GM23338 (cell line): ENCODE measurements at regions not wholly inside any gene's neighbourhood (a gene's known extent, or its start where the extent isn't known, plus 50 kb on each side); places are given as distances from the start of the nearest gene placed in this dataset.

Experiments
- ATAC-seq: fragments of 200-7000 bp; cut with Tn5 transposase; 3 replicates; pipeline ENCODE4 v1.9.1; 2020
- DNase-seq: peaks from one replicate; pipeline ENCODE4 v3.0.0-alpha.2; 2015; ENCODE audit warnings: low spot score
- H2AFZ ChIP-seq: fragments of 200-600 bp; sonication (generic); 2 replicates; pipeline ENCODE4 v1.8.0; 2016; ENCODE audit warnings: antibody characterized with exemption, mild to moderate bottlenecking, moderate library complexity
- H3F3A ChIP-seq: fragments of 200-600 bp; sonication (generic); replicated peaks from 2 replicates; pipeline ENCODE4 v1.8.0; 2017; ENCODE audit warnings: antibody characterized with exemption, mixed run types, low read depth
- H3K27ac ChIP-seq: fragments of 200-600 bp; sonication (generic); 2 replicates; pipeline ENCODE4 v1.6.1; 2016; ENCODE audit warnings: low read depth
- H3K27me3 ChIP-seq: fragments of 200-600 bp; sonication (generic); 2 replicates; pipeline ENCODE4 v1.8.0; 2016; ENCODE audit warnings: mild to moderate bottlenecking, mixed run types, moderate library complexity; ENCODE audit not compliant: insufficient read depth
- H3K36me3 ChIP-seq: fragments of 200-600 bp; sonication (generic); 2 replicates; pipeline ENCODE4 v1.8.0; 2016; ENCODE audit warnings: mild to moderate bottlenecking; ENCODE audit not compliant: insufficient read depth
- H3K4me1 ChIP-seq: fragments of 200-600 bp; sonication (generic); 2 replicates; pipeline ENCODE4 v1.8.0; 2016; ENCODE audit warnings: mild to moderate bottlenecking, moderate library complexity; ENCODE audit not compliant: insufficient read depth
- H3K4me2 ChIP-seq: fragments of 200-600 bp; sonication (generic); 2 replicates; pipeline ENCODE4 v1.7.1; 2017; ENCODE audit warnings: mixed run types
- H3K4me3 ChIP-seq: fragments of 200-600 bp; sonication (generic); 2 replicates; pipeline ENCODE4 v1.6.1; 2016; ENCODE audit warnings: mixed run types
- H3K79me2 ChIP-seq: fragments of 200-600 bp; sonication (generic); replicated peaks from 2 replicates; pipeline ENCODE4 v1.8.0; 2017; ENCODE audit warnings: mild to moderate bottlenecking; ENCODE audit not compliant: insufficient read depth
- H3K9me2 ChIP-seq: fragments of 200-600 bp; sonication (generic); 2 replicates; pipeline ENCODE4 v1.8.0; 2017; ENCODE audit not compliant: insufficient read depth
- H4K20me1 ChIP-seq: fragments of 200-600 bp; sonication (generic); replicated peaks from 2 replicates; pipeline ENCODE4 v1.8.0; 2017; ENCODE audit warnings: mild to moderate bottlenecking; ENCODE audit not compliant: insufficient read depth
- H3K27ac Mint-ChIP-seq: 2 replicates; pipeline ENCODE4 v1.8.0; 2020; ENCODE audit warnings: inconsistent platforms, mild to moderate bottlenecking, moderate library complexity, mixed read lengths
- H3K27me3 Mint-ChIP-seq: 3 replicates; pipeline ENCODE4 v1.8.0; 2022; ENCODE audit warnings: low read depth, mild to moderate bottlenecking, moderate library complexity, mixed read lengths, inconsistent platforms; ENCODE audit not compliant: insufficient read depth, poor library complexity
- H3K36me3 Mint-ChIP-seq: 3 replicates; pipeline ENCODE4 v1.8.0; 2021; ENCODE audit warnings: low read depth, mild to moderate bottlenecking, inconsistent platforms, moderate library complexity, mixed read lengths
- H3K4me1 Mint-ChIP-seq: 3 replicates; pipeline ENCODE4 v1.8.0; 2020; ENCODE audit warnings: mild to moderate bottlenecking, inconsistent platforms, mixed read lengths
- H3K4me3 Mint-ChIP-seq: 3 replicates; pipeline ENCODE4 v1.8.0; 2021; ENCODE audit warnings: moderate library complexity, mild to moderate bottlenecking, inconsistent platforms, mixed read lengths
- H3K9me3 Mint-ChIP-seq: 3 replicates; pipeline ENCODE4 v1.8.0; 2020; ENCODE audit warnings: moderate library complexity, mild to moderate bottlenecking, inconsistent platforms, mixed read lengths
- CREB1 ChIP-seq: fragments of 250-450 bp; sonication (Bioruptor Pico); IDR thresholded peaks from 2 replicates; pipeline ENCODE4 v1.5.0; 2020; ENCODE audit warnings: low read depth, mild to moderate bottlenecking, moderate library complexity
- EZH2 ChIP-seq: fragments of 200-600 bp; sonication (generic); IDR thresholded peaks from one replicate; pipeline ENCODE4 v1.8.0; 2017; ENCODE audit warnings: antibody characterized with exemption, mild to moderate bottlenecking, low read depth; ENCODE audit not compliant: unreplicated experiment
- EZH2phosphoT487 ChIP-seq: fragments of 200-600 bp; sonication (generic); IDR thresholded peaks from one replicate; pipeline ENCODE4 v1.8.1; 2018; ENCODE audit warnings: antibody characterized with exemption; ENCODE audit not compliant: unreplicated experiment
- JUNB ChIP-seq: IDR thresholded peaks from one replicate; pipeline ENCODE4 v1.6.1; 2016; ENCODE audit warnings: antibody characterized with exemption; ENCODE audit not compliant: unreplicated experiment
- NANOG ChIP-seq: IDR thresholded peaks from 2 replicates; pipeline ENCODE4 v1.6.1; 2016; ENCODE audit warnings: antibody characterized with exemption, borderline replicate concordance
- POLR2AphosphoS5 ChIP-seq: IDR thresholded peaks from 2 replicates; pipeline ENCODE4 v1.6.1; 2016; ENCODE audit warnings: antibody characterized with exemption, low read depth
- STAT1 ChIP-seq: IDR thresholded peaks from one replicate; pipeline ENCODE4 v1.6.1; 2016; ENCODE audit warnings: antibody characterized with exemption; ENCODE audit not compliant: unreplicated experiment
- ZNF114 ChIP-seq: fragments of 250-450 bp; sonication (Bioruptor Pico); IDR thresholded peaks from 2 replicates; pipeline ENCODE4 v1.5.0; 2020; ENCODE audit warnings: mild to moderate bottlenecking, moderate library complexity
- ZNF331 ChIP-seq: fragments of 250-450 bp; sonication (Bioruptor Pico); IDR thresholded peaks from 2 replicates; pipeline ENCODE4 v1.5.0; 2020; ENCODE audit warnings: low read depth, mild to moderate bottlenecking, moderate library complexity
- TF ChIP-seq, protein P1 (sequence below), 2 experiments: fragments of 200-600 bp in 1 of 2; sonication (generic) in 1 of 2; conservative IDR thresholded peaks; 2 replicates each; pipeline versions ENCODE4 v1.5.1 to v1.6.1; 2016 to 2017; ENCODE audit warnings: antibody characterized with exemption in 2 of 2, low read depth in 2 of 2, mild to moderate bottlenecking in 2 of 2, moderate library complexity in 1 of 2
- TF ChIP-seq, protein P2 (sequence below): fragments of 250-450 bp; sonication (Bioruptor Pico); IDR thresholded peaks from 2 replicates; pipeline ENCODE4 v1.5.0; 2020; ENCODE audit warnings: mild to moderate bottlenecking, moderate library complexity
- TF ChIP-seq, protein P3 (sequence below): IDR thresholded peaks from one replicate; pipeline ENCODE4 v1.6.1; 2018; ENCODE audit warnings: antibody characterized with exemption; ENCODE audit not compliant: unreplicated experiment
- TF ChIP-seq, protein P4 (sequence below): IDR thresholded peaks from 2 replicates; pipeline ENCODE4 v1.6.1; 2016; ENCODE audit warnings: antibody characterized with exemption

DNA sequence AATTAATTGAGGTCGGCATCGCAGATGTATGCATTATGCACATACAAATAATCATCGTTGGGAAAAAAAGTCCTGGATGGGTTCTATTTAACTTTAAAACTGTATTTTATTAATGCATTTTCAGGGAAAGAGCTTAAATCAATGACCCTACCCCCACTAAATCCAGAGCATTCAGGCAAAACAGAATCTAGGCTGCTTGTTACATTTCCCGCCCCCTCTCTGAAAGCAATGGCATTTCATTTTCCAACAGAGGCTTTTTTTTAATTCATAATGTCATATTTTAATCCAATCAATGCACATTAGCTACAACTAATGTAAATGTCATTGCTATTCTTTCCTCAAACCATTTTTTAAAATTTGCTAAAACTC lies 117.4 kb upstream of the GRIA1 start:
- no peak overlapping the region for H2AFZ ChIP-seq
- no peaks in the 10 kb centered on the region for H4K20me1 ChIP-seq
- H3K27me3 ChIP-seq = no peaks in the 10 kb centered on the region
- TF ChIP-seq CREB1 (CRISPR knock-in tag) (no peak), ZNF114 (no peak), EZH2phosphoT487 (no peak), NANOG (no peak), JUNB (no peak), POLR2AphosphoS5 (no peak), ZNF331 (CRISPR knock-in tag) (no peak), EZH2 (no peak), STAT1 (no peak)
- TF ChIP-seq, protein P1, sequence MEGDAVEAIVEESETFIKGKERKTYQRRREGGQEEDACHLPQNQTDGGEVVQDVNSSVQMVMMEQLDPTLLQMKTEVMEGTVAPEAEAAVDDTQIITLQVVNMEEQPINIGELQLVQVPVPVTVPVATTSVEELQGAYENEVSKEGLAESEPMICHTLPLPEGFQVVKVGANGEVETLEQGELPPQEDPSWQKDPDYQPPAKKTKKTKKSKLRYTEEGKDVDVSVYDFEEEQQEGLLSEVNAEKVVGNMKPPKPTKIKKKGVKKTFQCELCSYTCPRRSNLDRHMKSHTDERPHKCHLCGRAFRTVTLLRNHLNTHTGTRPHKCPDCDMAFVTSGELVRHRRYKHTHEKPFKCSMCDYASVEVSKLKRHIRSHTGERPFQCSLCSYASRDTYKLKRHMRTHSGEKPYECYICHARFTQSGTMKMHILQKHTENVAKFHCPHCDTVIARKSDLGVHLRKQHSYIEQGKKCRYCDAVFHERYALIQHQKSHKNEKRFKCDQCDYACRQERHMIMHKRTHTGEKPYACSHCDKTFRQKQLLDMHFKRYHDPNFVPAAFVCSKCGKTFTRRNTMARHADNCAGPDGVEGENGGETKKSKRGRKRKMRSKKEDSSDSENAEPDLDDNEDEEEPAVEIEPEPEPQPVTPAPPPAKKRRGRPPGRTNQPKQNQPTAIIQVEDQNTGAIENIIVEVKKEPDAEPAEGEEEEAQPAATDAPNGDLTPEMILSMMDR (conservative IDR thresholded peaks at IDR 0.05; ENCODE audit: low read depth in 2 of 2) = no peak
- TF ChIP-seq, protein P2, sequence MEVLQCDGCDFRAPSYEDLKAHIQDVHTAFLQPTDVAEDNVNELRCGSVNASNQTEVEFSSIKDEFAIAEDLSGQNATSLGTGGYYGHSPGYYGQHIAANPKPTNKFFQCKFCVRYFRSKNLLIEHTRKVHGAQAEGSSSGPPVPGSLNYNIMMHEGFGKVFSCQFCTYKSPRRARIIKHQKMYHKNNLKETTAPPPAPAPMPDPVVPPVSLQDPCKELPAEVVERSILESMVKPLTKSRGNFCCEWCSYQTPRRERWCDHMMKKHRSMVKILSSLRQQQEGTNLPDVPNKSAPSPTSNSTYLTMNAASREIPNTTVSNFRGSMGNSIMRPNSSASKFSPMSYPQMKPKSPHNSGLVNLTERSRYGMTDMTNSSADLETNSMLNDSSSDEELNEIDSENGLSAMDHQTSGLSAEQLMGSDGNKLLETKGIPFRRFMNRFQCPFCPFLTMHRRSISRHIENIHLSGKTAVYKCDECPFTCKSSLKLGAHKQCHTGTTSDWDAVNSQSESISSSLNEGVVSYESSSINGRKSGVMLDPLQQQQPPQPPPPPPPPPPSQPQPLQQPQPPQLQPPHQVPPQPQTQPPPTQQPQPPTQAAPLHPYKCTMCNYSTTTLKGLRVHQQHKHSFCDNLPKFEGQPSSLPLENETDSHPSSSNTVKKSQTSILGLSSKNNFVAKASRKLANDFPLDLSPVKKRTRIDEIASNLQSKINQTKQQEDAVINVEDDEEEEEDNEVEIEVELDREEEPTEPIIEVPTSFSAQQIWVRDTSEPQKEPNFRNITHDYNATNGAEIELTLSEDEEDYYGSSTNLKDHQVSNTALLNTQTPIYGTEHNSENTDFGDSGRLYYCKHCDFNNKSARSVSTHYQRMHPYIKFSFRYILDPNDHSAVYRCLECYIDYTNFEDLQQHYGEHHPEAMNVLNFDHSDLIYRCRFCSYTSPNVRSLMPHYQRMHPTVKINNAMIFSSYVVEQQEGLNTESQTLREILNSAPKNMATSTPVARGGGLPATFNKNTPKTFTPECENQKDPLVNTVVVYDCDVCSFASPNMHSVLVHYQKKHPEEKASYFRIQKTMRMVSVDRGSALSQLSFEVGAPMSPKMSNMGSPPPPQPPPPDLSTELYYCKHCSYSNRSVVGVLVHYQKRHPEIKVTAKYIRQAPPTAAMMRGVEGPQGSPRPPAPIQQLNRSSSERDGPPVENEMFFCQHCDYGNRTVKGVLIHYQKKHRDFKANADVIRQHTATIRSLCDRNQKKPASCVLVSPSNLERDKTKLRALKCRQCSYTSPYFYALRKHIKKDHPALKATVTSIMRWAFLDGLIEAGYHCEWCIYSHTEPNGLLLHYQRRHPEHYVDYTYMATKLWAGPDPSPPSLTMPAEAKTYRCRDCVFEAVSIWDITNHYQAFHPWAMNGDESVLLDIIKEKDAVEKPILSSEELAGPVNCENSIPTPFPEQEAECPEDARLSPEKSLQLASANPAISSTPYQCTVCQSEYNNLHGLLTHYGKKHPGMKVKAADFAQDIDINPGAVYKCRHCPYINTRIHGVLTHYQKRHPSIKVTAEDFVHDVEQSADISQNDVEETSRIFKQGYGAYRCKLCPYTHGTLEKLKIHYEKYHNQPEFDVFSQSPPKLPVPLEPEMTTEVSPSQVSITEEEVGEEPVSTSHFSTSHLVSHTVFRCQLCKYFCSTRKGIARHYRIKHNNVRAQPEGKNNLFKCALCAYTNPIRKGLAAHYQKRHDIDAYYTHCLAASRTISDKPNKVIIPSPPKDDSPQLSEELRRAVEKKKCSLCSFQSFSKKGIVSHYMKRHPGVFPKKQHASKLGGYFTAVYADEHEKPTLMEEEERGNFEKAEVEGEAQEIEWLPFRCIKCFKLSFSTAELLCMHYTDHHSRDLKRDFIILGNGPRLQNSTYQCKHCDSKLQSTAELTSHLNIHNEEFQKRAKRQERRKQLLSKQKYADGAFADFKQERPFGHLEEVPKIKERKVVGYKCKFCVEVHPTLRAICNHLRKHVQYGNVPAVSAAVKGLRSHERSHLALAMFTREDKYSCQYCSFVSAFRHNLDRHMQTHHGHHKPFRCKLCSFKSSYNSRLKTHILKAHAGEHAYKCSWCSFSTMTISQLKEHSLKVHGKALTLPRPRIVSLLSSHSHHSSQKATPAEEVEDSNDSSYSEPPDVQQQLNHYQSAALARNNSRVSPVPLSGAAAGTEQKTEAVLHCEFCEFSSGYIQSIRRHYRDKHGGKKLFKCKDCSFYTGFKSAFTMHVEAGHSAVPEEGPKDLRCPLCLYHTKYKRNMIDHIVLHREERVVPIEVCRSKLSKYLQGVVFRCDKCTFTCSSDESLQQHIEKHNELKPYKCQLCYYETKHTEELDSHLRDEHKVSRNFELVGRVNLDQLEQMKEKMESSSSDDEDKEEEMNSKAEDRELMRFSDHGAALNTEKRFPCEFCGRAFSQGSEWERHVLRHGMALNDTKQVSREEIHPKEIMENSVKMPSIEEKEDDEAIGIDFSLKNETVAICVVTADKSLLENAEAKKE (CRISPR knock-in tag) = no peak
- TF ChIP-seq, protein P3, sequence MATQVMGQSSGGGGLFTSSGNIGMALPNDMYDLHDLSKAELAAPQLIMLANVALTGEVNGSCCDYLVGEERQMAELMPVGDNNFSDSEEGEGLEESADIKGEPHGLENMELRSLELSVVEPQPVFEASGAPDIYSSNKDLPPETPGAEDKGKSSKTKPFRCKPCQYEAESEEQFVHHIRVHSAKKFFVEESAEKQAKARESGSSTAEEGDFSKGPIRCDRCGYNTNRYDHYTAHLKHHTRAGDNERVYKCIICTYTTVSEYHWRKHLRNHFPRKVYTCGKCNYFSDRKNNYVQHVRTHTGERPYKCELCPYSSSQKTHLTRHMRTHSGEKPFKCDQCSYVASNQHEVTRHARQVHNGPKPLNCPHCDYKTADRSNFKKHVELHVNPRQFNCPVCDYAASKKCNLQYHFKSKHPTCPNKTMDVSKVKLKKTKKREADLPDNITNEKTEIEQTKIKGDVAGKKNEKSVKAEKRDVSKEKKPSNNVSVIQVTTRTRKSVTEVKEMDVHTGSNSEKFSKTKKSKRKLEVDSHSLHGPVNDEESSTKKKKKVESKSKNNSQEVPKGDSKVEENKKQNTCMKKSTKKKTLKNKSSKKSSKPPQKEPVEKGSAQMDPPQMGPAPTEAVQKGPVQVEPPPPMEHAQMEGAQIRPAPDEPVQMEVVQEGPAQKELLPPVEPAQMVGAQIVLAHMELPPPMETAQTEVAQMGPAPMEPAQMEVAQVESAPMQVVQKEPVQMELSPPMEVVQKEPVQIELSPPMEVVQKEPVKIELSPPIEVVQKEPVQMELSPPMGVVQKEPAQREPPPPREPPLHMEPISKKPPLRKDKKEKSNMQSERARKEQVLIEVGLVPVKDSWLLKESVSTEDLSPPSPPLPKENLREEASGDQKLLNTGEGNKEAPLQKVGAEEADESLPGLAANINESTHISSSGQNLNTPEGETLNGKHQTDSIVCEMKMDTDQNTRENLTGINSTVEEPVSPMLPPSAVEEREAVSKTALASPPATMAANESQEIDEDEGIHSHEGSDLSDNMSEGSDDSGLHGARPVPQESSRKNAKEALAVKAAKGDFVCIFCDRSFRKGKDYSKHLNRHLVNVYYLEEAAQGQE = no peak
- TF ChIP-seq, protein P4, sequence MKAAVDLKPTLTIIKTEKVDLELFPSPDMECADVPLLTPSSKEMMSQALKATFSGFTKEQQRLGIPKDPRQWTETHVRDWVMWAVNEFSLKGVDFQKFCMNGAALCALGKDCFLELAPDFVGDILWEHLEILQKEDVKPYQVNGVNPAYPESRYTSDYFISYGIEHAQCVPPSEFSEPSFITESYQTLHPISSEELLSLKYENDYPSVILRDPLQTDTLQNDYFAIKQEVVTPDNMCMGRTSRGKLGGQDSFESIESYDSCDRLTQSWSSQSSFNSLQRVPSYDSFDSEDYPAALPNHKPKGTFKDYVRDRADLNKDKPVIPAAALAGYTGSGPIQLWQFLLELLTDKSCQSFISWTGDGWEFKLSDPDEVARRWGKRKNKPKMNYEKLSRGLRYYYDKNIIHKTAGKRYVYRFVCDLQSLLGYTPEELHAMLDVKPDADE = no peak
- Mint-ChIP-seq H3K36me3 (0 out of 3 replicates have a peak, but pooled peaks cover under 1% of the 10 kb centered on the region), H3K4me3 (no peak overlapping the region), H3K27me3 (peaks cover 1% of the 10 kb centered on the region), H3K9me3 (peaks cover 2% of the 10 kb centered on the region; the same call in 1 of the 3 replicates), H3K27ac (no peak overlapping the region), H3K4me1 (no peaks in the 10 kb centered on the region)
- H3K36me3 ChIP-seq = no peaks in the 10 kb centered on the region
- no peaks in the 10 kb centered on the region for H3K4me1 ChIP-seq
- no peak for DNase-seq
- no peaks in the 10 kb centered on the region for H3F3A ChIP-seq
- 0 out of 2 replicates have a peak, but pooled peaks cover 3% of the 10 kb centered on the region for H3K9me2 ChIP-seq
- H3K79me2 ChIP-seq = no peaks in the 10 kb centered on the region
- ATAC-seq = no peak
- no peak overlapping the region for H3K4me3 ChIP-seq
- no peak overlapping the region for H3K27ac ChIP-seq
- H3K4me2 ChIP-seq = no peak overlapping the region
